Panc1 (cell line): ENCODE measurements at regions not wholly inside any gene's neighbourhood (a gene's known extent, or its start where the extent isn't known, plus 50 kb on each side); places are given as distances from the start of the nearest gene placed in this dataset.

Experiments used
- ATAC-seq: fragments of 200-7000 bp; cut with Tn5 transposase; 2 replicates; pipeline ENCODE4 v1.9.1; 2020; ENCODE audit warnings: mild to moderate bottlenecking, moderate library complexity
- BruUV-seq: library from RNA; stranded (reverse); fragments of 400-500 nt; replicated peaks from 2 replicates; lab custom pipeline; 2021; lab: Mats Ljungman, UMichigan
- CTCF ChIA-PET: fragments of 300-600 bp; sonication (Branson Sonifier 250); formaldehyde crosslinking; loops from one replicate; lab custom pipeline; 2022; ENCODE audit warnings: antibody characterized with exemption; lab: Charles Lee
- POLR2A ChIA-PET: fragments of 300-600 bp; sonication (Branson Sonifier 250); formaldehyde crosslinking; loops from one replicate; lab custom pipeline; 2022; ENCODE audit warnings: antibody characterized with exemption; lab: Charles Lee
- DNase-seq: peaks from one replicate; pipeline ENCODE4 v3.0.0-alpha.2; 2010; ENCODE audit warnings: low read depth, low spot score
- H3K27ac ChIP-seq: 2 replicates; pipeline ENCODE4 v1.5.1; 2011; ENCODE audit warnings: mild to moderate bottlenecking, low read length, inconsistent platforms
- H3K27me3 ChIP-seq: fragments of 200-500 bp; sonication (Bioruptor generic); 2 replicates; pipeline ENCODE4 v1.6.0; 2014; ENCODE audit warnings: low read length, inconsistent platforms; ENCODE audit not compliant: control insufficient read depth, insufficient read depth
- H3K36me3 ChIP-seq: fragments of 200-500 bp; sonication (Bioruptor generic); 2 replicates; pipeline ENCODE4 v1.5.1; 2014; ENCODE audit warnings: inconsistent platforms, mild to moderate bottlenecking, low read length, moderate library complexity; ENCODE audit not compliant: control insufficient read depth, insufficient read depth
- H3K4me1 ChIP-seq: 2 replicates; pipeline ENCODE4 v1.5.1; 2011; ENCODE audit warnings: inconsistent platforms, mild to moderate bottlenecking, low read length, moderate library complexity; ENCODE audit not compliant: control insufficient read depth, insufficient read depth
- H3K4me3 ChIP-seq, 2 experiments: 2 replicates each; pipeline ENCODE4 v1.5.1; 2011 to 2012; ENCODE audit warnings: low read depth in 2 of 2, low read length in 2 of 2, mild to moderate bottlenecking in 2 of 2, inconsistent platforms in 1 of 2, moderate library complexity in 1 of 2
- H3K9me3 ChIP-seq: fragments of 200-500 bp; sonication (Bioruptor generic); 2 replicates; pipeline ENCODE4 v1.5.1; 2014; ENCODE audit warnings: low read depth, mild to moderate bottlenecking, inconsistent platforms, low read length, moderate library complexity; ENCODE audit not compliant: control insufficient read depth, insufficient read depth
- POLR2AphosphoS5 ChIP-seq: IDR thresholded peaks from 2 replicates; pipeline ENCODE4 v1.6.1; 2012; ENCODE audit warnings: mild to moderate bottlenecking, low read depth, low read length, moderate library complexity
- SIN3A ChIP-seq: IDR thresholded peaks from 2 replicates; pipeline ENCODE4 v1.6.1; 2012; ENCODE audit warnings: low read depth, mild to moderate bottlenecking, low read length, moderate library complexity, borderline replicate concordance; ENCODE audit not compliant: insufficient read depth
- TCF7L2 ChIP-seq: IDR thresholded peaks from 2 replicates; pipeline ENCODE4 v1.6.1; 2011; ENCODE audit warnings: mild to moderate bottlenecking, low read depth, low read length, inconsistent platforms
- in situ Hi-C: cut with HindIII; loops from 2 replicates; pipeline ENCODE4 v1.10.0; 2016; ENCODE audit warnings: low sequenced_read_pairs, low pct_unique_long_range_greater_than_20kb
- intact Hi-C: fragments of 100-400 bp; cut with micrococcal nuclease; formaldehyde crosslinking; loops from one replicate; pipeline ENCODE4 v1.10.0; 2022; ENCODE audit not compliant: unreplicated experiment
- TF ChIP-seq, protein P1 (sequence below): fragments of 450-650 bp; IDR thresholded peaks from 2 replicates; pipeline ENCODE4 v1.5.1; 2017; ENCODE audit warnings: mild to moderate bottlenecking
- TF ChIP-seq, protein P2 (sequence below), 2 experiments: IDR thresholded peaks; 2 replicates each; pipeline ENCODE4 v1.6.1; 2011 to 2012; ENCODE audit warnings: low read depth in 2 of 2, control low read depth in 1 of 2, low read length in 1 of 2, mild to moderate bottlenecking in 1 of 2, moderate library complexity in 1 of 2; ENCODE audit not compliant: insufficient read depth in 1 of 2

DNA sequence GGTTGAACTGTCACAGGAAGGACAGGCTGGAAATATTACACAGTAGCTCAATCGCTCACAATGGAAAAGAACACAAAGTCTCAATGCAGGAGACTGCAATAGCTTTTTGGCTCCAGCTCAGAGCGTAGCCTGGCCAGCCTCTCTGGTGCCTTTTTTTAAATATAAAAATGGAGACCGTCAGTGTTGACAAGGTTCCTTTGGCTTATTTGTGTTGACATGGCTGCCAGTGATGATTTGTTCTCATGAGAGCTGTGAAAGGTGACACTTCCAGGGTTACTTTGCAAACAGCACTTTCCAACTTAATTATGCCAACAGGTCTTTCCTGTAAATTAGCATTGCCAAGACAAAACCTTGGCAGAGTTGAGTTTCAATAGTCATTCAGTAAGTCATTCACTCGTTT is 70.8 kb downstream of the KCNE4 start:
- no TSS peak for BruUV-seq
- Histone ChIP-seq H3K4me3 (no peak overlapping the region), H3K36me3 (no peaks in the 10 kb centered on the region), H3K27ac (no peak overlapping the region), H3K27me3 (no peaks in the 10 kb centered on the region), H3K9me3 (no peaks in the 10 kb centered on the region), H3K4me1 (no peaks in the 10 kb centered on the region)
- in situ Hi-C loops (no loop called here), intact Hi-C loops (no loop called here)
- DNase-seq (no peak), ATAC-seq (no peak)
- no peak for TF ChIP-seq SIN3A
- TF ChIP-seq TCF7L2 = no peak
- TF ChIP-seq POLR2AphosphoS5 = no peak
- TF ChIP-seq, protein P1, sequence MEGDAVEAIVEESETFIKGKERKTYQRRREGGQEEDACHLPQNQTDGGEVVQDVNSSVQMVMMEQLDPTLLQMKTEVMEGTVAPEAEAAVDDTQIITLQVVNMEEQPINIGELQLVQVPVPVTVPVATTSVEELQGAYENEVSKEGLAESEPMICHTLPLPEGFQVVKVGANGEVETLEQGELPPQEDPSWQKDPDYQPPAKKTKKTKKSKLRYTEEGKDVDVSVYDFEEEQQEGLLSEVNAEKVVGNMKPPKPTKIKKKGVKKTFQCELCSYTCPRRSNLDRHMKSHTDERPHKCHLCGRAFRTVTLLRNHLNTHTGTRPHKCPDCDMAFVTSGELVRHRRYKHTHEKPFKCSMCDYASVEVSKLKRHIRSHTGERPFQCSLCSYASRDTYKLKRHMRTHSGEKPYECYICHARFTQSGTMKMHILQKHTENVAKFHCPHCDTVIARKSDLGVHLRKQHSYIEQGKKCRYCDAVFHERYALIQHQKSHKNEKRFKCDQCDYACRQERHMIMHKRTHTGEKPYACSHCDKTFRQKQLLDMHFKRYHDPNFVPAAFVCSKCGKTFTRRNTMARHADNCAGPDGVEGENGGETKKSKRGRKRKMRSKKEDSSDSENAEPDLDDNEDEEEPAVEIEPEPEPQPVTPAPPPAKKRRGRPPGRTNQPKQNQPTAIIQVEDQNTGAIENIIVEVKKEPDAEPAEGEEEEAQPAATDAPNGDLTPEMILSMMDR = no peak
- TF ChIP-seq, protein P2, sequence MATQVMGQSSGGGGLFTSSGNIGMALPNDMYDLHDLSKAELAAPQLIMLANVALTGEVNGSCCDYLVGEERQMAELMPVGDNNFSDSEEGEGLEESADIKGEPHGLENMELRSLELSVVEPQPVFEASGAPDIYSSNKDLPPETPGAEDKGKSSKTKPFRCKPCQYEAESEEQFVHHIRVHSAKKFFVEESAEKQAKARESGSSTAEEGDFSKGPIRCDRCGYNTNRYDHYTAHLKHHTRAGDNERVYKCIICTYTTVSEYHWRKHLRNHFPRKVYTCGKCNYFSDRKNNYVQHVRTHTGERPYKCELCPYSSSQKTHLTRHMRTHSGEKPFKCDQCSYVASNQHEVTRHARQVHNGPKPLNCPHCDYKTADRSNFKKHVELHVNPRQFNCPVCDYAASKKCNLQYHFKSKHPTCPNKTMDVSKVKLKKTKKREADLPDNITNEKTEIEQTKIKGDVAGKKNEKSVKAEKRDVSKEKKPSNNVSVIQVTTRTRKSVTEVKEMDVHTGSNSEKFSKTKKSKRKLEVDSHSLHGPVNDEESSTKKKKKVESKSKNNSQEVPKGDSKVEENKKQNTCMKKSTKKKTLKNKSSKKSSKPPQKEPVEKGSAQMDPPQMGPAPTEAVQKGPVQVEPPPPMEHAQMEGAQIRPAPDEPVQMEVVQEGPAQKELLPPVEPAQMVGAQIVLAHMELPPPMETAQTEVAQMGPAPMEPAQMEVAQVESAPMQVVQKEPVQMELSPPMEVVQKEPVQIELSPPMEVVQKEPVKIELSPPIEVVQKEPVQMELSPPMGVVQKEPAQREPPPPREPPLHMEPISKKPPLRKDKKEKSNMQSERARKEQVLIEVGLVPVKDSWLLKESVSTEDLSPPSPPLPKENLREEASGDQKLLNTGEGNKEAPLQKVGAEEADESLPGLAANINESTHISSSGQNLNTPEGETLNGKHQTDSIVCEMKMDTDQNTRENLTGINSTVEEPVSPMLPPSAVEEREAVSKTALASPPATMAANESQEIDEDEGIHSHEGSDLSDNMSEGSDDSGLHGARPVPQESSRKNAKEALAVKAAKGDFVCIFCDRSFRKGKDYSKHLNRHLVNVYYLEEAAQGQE (IDR thresholded peaks at IDR 0.05; ENCODE audit: insufficient read depth in 1 of 2, low read depth in 2 of 2, low read length in 1 of 2) = no peak
- POLR2A ChIA-PET = interaction anchor here (0.6 kb wide), 1 partner anchor 92 kb away, joined by 20 read pairs; no protein-coding TSS in a partner anchor
- CTCF ChIA-PET = no interaction called here

- intact Hi-C loops (no loop called here), in situ Hi-C loops (no loop called here)
- ChIA-PET CTCF (no interaction called here), POLR2A (interaction anchor here (0.5 kb wide), 1 partner anchor 40 kb away, joined by 3 read pairs; no protein-coding TSS in a partner anchor)
- no peak overlapping the region for H3K4me3 ChIP-seq
- DNase-seq (no peak), ATAC-seq (no peak)
- TF ChIP-seq SIN3A (no peak), TCF7L2 (no peak), POLR2AphosphoS5 (no peak)
- TF ChIP-seq, protein P1 = no peak
- TF ChIP-seq, protein P2 (IDR thresholded peaks at IDR 0.05; ENCODE audit: insufficient read depth in 1 of 2, low read depth in 2 of 2, low read length in 1 of 2) = no peak
- no peaks in the 10 kb centered on the region for H3K9me3 ChIP-seq
- BruUV-seq = no TSS peak
- no peaks in the 10 kb centered on the region for H3K36me3 ChIP-seq
- H3K4me1 ChIP-seq = no peaks in the 10 kb centered on the region
- H3K27ac ChIP-seq = no peak overlapping the region
- no peaks in the 10 kb centered on the region for H3K27me3 ChIP-seq
These were observed 72.0 kb downstream of the KCNE4 start for GRCh38 chr2:223123855-223124610.
